ENCODE measurements at regions not wholly inside any gene's neighbourhood (a gene's known extent, or its start where the extent isn't known, plus 50 kb on each side); places are given as distances from the start of the nearest gene placed in this dataset.
"Not testable (repeated sequence)": the region's sequence is repeated elsewhere in the genome, so short reads cannot be mapped to it uniquely, and the experiment has no call there.

- no peak for DNase-seq (ENCODE audit: low spot score)
Measured at GRCh38 chr20:12467758-12468157, 541.0 kb upstream of the SPTLC3 start.

GRCh38 chr20:12482661-12483060 lies 526.1 kb upstream of the SPTLC3 start:
- no peak for DNase-seq (ENCODE audit: low spot score)

- no peak for DNase-seq (ENCODE audit: low spot score)
Measured at GRCh38 chr20:12502443-12502842, 506.3 kb upstream of the SPTLC3 start.

GRCh38 chr20:12504779-12505178 lies 504.0 kb upstream of the SPTLC3 start:
- no peak for DNase-seq (ENCODE audit: low spot score)

- DNase-seq (ENCODE audit: low spot score), result no peak
Measured at GRCh38 chr20:12511499-12511898, 497.3 kb upstream of the SPTLC3 start.

GRCh38 chr20:12512755-12513154 lies 496.0 kb upstream of the SPTLC3 start:
- DNase-seq (ENCODE audit: low spot score), result no peak

- DNase-seq (ENCODE audit: low spot score), result no peak
Measured at GRCh38 chr20:12528104-12528503, 480.7 kb upstream of the SPTLC3 start.

GRCh38 chr20:12528591-12529041 lies 480.2 kb upstream of the SPTLC3 start:
- no peak for DNase-seq (ENCODE audit: low spot score)

- DNase-seq (ENCODE audit: low spot score), result no peak
Measured at GRCh38 chr20:12531626-12532025, 477.1 kb upstream of the SPTLC3 start.

GRCh38 chr20:12535316-12535715 lies 473.5 kb upstream of the SPTLC3 start:
- DNase-seq (ENCODE audit: low spot score), result no peak

- DNase-seq (ENCODE audit: low spot score), result no peak
Measured at GRCh38 chr20:12535770-12536169, 473.0 kb upstream of the SPTLC3 start.

GRCh38 chr20:12554426-12554825 lies 454.3 kb upstream of the SPTLC3 start:
- DNase-seq (ENCODE audit: low spot score), result no peak

GRCh38 chr20:12555369-12555768 lies 453.4 kb upstream of the SPTLC3 start:
- DNase-seq (ENCODE audit: low spot score), result no peak

- DNase-seq (ENCODE audit: low spot score), result not testable (repeated sequence)
Measured at GRCh38 chr20:12555849-12556248, 452.9 kb upstream of the SPTLC3 start.

- DNase-seq (ENCODE audit: low spot score), result no peak
Measured at GRCh38 chr20:12557224-12557623, 451.5 kb upstream of the SPTLC3 start.

- DNase-seq (ENCODE audit: low spot score), result no peak
Measured at GRCh38 chr20:12564979-12565378, 443.8 kb upstream of the SPTLC3 start.

- DNase-seq (ENCODE audit: low spot score), result no peak
Measured at GRCh38 chr20:12566596-12566995, 442.2 kb upstream of the SPTLC3 start.

GRCh38 chr20:12570371-12570770 lies 438.4 kb upstream of the SPTLC3 start:
- no peak for DNase-seq (ENCODE audit: low spot score)

GRCh38 chr20:12573442-12573841 lies 435.3 kb upstream of the SPTLC3 start:
- no peak for DNase-seq (ENCODE audit: low spot score)

GRCh38 chr20:12575352-12576095 lies 433.2 kb upstream of the SPTLC3 start:
- DNase-seq (ENCODE audit: low spot score), result no peak

GRCh38 chr20:12577213-12577612 lies 431.6 kb upstream of the SPTLC3 start:
- no peak for DNase-seq (ENCODE audit: low spot score)

- DNase-seq (ENCODE audit: low spot score), result no peak
Measured at GRCh38 chr20:12581644-12582289, 427.0 kb upstream of the SPTLC3 start.

- DNase-seq (ENCODE audit: low spot score), result not testable (repeated sequence)
Measured at GRCh38 chr20:12582710-12583109, 426.1 kb upstream of the SPTLC3 start.
